Brain microvascular endothelial cell (primary cell): ENCODE measurements at regions not wholly inside any gene's neighbourhood (a gene's known extent, or its start where the extent isn't known, plus 50 kb on each side); places are given as distances from the start of the nearest gene placed in this dataset.

Source experiments
- DNase-seq: peaks from one replicate; pipeline ENCODE4 v3.0.0-alpha.2; 2020
- H3K27ac ChIP-seq: fragments of 250-450 bp; sonication (Bioruptor Pico); 2 replicates; pipeline ENCODE4 v1.5.1; 2020; ENCODE audit warnings: mild to moderate bottlenecking, moderate library complexity
- H3K27me3 ChIP-seq: fragments of 250-450 bp; sonication (Bioruptor Pico); replicated peaks from 2 replicates; pipeline ENCODE4 v1.5.1; 2020; ENCODE audit warnings: mild to moderate bottlenecking
- H3K36me3 ChIP-seq: fragments of 250-450 bp; sonication (Bioruptor Pico); replicated peaks from 2 replicates; pipeline ENCODE4 v1.5.1; 2020; ENCODE audit warnings: mild to moderate bottlenecking
- H3K4me3 ChIP-seq: 2 replicates; pipeline ENCODE4 v1.5.1; 2011; ENCODE audit warnings: low read depth, mild to moderate bottlenecking, control low read depth, low read length, moderate library complexity
- CTCF ChIP-seq: IDR thresholded peaks from 2 replicates; pipeline ENCODE4 v1.5.1; 2011; ENCODE audit warnings: low read depth, mild to moderate bottlenecking, moderate library complexity, low read length, control low read depth, inconsistent platforms; ENCODE audit errors: missing control alignments
- in situ Hi-C: cut with HindIII; loops from 2 replicates; pipeline ENCODE4 v1.10.0; 2017; ENCODE audit warnings: low sequenced_read_pairs, low pct_ligation_motif_present

DNA sequence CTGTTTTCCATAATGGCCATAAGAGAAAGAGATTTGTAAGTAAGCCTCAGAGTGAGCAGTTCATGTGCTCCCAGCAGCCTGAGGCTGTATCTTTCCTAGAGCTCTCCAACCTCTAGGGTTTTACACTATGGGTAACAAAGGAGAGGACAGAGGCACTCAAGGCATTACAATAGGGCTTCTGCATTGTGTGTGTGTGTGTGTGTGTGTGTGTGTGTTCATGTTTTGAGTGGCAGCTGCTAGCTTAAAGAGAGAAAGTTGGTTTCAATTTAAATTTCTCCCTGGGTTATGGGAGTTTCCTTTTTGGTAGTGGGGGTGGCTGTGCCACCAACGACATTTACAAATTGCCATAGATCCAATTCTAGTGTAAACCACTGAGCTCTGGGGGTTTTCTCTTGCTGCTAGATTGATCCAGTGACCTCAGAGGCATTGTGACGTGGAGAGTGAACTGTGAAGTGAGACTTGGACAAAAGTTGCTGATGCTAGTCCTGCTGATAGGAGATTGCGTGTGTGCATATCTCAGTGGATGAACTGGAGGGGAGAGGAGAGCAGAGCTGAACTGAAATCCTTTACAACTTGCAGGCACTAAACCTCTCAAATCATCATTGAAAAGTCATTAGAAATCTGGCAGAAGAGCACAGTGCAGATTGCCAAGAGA is 67.2 kb upstream of the OLFM4 start:
- no peak overlapping the region for H3K27ac ChIP-seq
- no peak for TF ChIP-seq CTCF
- DNase-seq = no peak
- no peak overlapping the region for H3K4me3 ChIP-seq
- no peaks in the 10 kb centered on the region for H3K27me3 ChIP-seq
- in situ Hi-C loops = no loop called here
- H3K36me3 ChIP-seq = no peaks in the 10 kb centered on the region

DNA sequence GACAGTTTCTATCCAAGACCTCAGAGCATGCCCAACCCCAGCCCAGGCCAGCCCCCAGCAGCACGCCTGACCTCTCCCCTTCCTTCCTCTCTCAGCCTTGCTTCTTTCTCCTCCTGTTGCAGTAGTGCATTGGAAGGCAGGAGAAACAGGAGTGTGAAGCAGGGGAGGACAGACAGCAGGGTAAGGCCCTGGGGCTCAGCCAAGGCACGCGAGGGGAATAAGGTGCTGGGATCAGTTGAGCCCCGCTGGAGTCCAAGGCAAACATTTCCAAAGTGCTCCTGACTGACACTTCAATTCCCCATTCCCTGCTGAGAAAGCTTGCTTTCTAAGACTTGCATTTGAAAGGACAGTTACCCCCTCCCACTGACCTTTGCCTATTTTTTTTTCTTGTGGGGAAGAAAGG is 73.1 kb upstream of the OLFM4 start:
- TF ChIP-seq CTCF = no peak
- H3K27ac ChIP-seq = no peak overlapping the region
- in situ Hi-C loops = no loop called here

DNA sequence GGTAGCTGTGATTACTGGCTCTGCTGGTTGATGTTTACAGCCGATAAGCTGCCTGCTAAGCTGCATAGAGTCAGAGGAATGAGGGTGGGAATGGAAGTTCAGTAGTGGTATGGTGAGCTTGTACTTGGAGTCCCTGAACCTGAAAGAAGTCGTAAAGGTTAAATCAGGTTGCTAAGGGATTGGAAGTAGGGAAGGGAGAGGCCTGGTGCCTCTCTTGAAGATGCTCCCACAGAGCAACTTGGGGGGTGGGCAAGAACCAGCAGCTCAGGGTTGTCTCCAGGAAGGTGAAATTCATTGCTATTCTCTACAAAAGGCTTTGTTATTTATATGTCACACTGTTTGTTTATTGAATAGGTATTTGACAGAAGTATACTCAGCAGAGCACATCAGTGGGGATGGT is 73.8 kb upstream of the OLFM4 start:
- H3K27ac ChIP-seq = no peak overlapping the region
- H3K27me3 ChIP-seq = no peaks in the 10 kb centered on the region
- in situ Hi-C loops = no loop called here
- no peak for DNase-seq
- TF ChIP-seq CTCF = no peak
- no peaks in the 10 kb centered on the region for H3K36me3 ChIP-seq
- H3K4me3 ChIP-seq = no peak overlapping the region

More for the DNA sequence above, 73.1 kb upstream of the OLFM4 start:
- H3K4me3 ChIP-seq = no peak overlapping the region
- H3K27me3 ChIP-seq = no peaks in the 10 kb centered on the region
- H3K36me3 ChIP-seq = no peaks in the 10 kb centered on the region
- no peak for DNase-seq

GRCh38 chr13:52950436-52950956 is 78.1 kb upstream of the OLFM4 start:
- H3K27me3 ChIP-seq = no peaks in the 10 kb centered on the region
- H3K27ac ChIP-seq = no peak overlapping the region
- H3K36me3 ChIP-seq = no peaks in the 10 kb centered on the region
- in situ Hi-C loops = no loop called here
- TF ChIP-seq CTCF = no peak
- no peak for DNase-seq
- H3K4me3 ChIP-seq = no peak overlapping the region

GRCh38 chr13:52949742-52950141 is 78.9 kb upstream of the OLFM4 start:
- no peaks in the 10 kb centered on the region for H3K36me3 ChIP-seq
- no peak overlapping the region for H3K4me3 ChIP-seq
- TF ChIP-seq CTCF = no peak
- no peaks in the 10 kb centered on the region for H3K27me3 ChIP-seq
- no peak overlapping the region for H3K27ac ChIP-seq
- in situ Hi-C loops = no loop called here
- DNase-seq = no peak

- TF ChIP-seq CTCF = no peak
- no peak for DNase-seq
- in situ Hi-C loops = no loop called here
- no peaks in the 10 kb centered on the region for H3K36me3 ChIP-seq
- H3K27me3 ChIP-seq = no peaks in the 10 kb centered on the region
- H3K4me3 ChIP-seq = no peak overlapping the region
- H3K27ac ChIP-seq = no peak overlapping the region
Observed at GRCh38 chr13:52949044-52949443, 79.6 kb upstream of the OLFM4 start.
